PC-9 (cell line): ENCODE measurements at regions not wholly inside any gene's neighbourhood (a gene's known extent, or its start where the extent isn't known, plus 50 kb on each side); places are given as distances from the start of the nearest gene placed in this dataset.

Source experiments
- BruUV-seq: library from RNA; stranded (reverse); fragments of 400-500 nt; replicated peaks from 2 replicates; lab custom pipeline; 2021; lab: Mats Ljungman, UMichigan
- CTCF ChIA-PET: fragments of 300-600 bp; sonication (Branson Sonifier 250); formaldehyde crosslinking; loops from one replicate; lab custom pipeline; 2022; ENCODE audit warnings: antibody characterized with exemption; lab: Charles Lee
- POLR2A ChIA-PET: fragments of 300-600 bp; sonication (Branson Sonifier 250); formaldehyde crosslinking; loops from one replicate; lab custom pipeline; 2022; ENCODE audit warnings: antibody characterized with exemption; ENCODE audit not compliant: unreplicated experiment; lab: Charles Lee
- DNase-seq, 2 experiments: peaks; one replicate each; pipeline versions ENCODE4 v3.0.0 to v3.0.0-alpha.2; 2015 to 2022; ENCODE audit warnings: mixed read lengths in 1 of 2
- H2AFZ ChIP-seq: fragments of 200-600 bp; sonication (generic); 2 replicates; pipeline ENCODE4 v1.8.1; 2017; ENCODE audit warnings: antibody characterized with exemption
- H3F3A ChIP-seq: fragments of 200-600 bp; sonication (generic); 2 replicates; pipeline ENCODE4 v1.8.1; 2017; ENCODE audit warnings: antibody characterized with exemption, mild to moderate bottlenecking, low read depth; ENCODE audit not compliant: insufficient read depth
- H3K27ac ChIP-seq: fragments of 200-600 bp; sonication (generic); 2 replicates; pipeline ENCODE4 v1.6.1; 2016; ENCODE audit warnings: mixed run types
- H3K27me3 ChIP-seq: fragments of 200-600 bp; sonication (generic); 2 replicates; pipeline ENCODE4 v1.6.1; 2016; ENCODE audit warnings: low read depth, mixed run types; ENCODE audit not compliant: insufficient read depth
- H3K36me3 ChIP-seq: fragments of 200-600 bp; sonication (generic); 2 replicates; pipeline ENCODE4 v1.6.1; 2016; ENCODE audit warnings: low read depth, mixed run types
- H3K4me1 ChIP-seq: fragments of 200-600 bp; sonication (generic); replicated peaks from 2 replicates; pipeline ENCODE4 v1.6.1; 2016; ENCODE audit warnings: mixed run types; ENCODE audit not compliant: insufficient read depth
- H3K4me2 ChIP-seq: fragments of 200-600 bp; sonication (generic); 2 replicates; pipeline ENCODE4 v1.6.1; 2017; ENCODE audit warnings: mixed run types
- H3K4me3 ChIP-seq: fragments of 200-600 bp; sonication (generic); 2 replicates; pipeline ENCODE4 v1.6.1; 2016; ENCODE audit warnings: mixed run types
- H3K79me2 ChIP-seq: fragments of 200-600 bp; sonication (generic); 2 replicates; pipeline ENCODE4 v1.6.1; 2017; ENCODE audit warnings: low read depth, mixed run types
- H3K9me2 ChIP-seq: fragments of 200-600 bp; sonication (generic); 2 replicates; pipeline ENCODE4 v1.8.1; 2017; ENCODE audit warnings: mild to moderate bottlenecking; ENCODE audit not compliant: insufficient read depth
- H3K9me3 ChIP-seq: fragments of 200-600 bp; sonication (generic); 2 replicates; pipeline ENCODE4 v1.8.1; 2016; ENCODE audit warnings: low read depth; ENCODE audit not compliant: insufficient read depth
- H4K20me1 ChIP-seq: fragments of 200-600 bp; sonication (generic); 2 replicates; pipeline ENCODE4 v1.8.1; 2017; ENCODE audit not compliant: insufficient read depth
- EZH2 ChIP-seq: fragments of 200-600 bp; sonication (generic); IDR thresholded peaks from 2 replicates; pipeline ENCODE4 v1.8.0; 2017; ENCODE audit warnings: antibody characterized with exemption, low read depth
- intact Hi-C: fragments of 100-400 bp; cut with micrococcal nuclease; formaldehyde crosslinking; loops from one replicate; pipeline ENCODE4 v1.10.0; 2022; ENCODE audit not compliant: unreplicated experiment
- TF ChIP-seq, protein P1 (sequence below): fragments of 200-600 bp; sonication (generic); conservative IDR thresholded peaks from 2 replicates; pipeline ENCODE4 v1.6.1; 2017; ENCODE audit warnings: mixed run types, antibody characterized with exemption, mild to moderate bottlenecking, moderate library complexity

DNA sequence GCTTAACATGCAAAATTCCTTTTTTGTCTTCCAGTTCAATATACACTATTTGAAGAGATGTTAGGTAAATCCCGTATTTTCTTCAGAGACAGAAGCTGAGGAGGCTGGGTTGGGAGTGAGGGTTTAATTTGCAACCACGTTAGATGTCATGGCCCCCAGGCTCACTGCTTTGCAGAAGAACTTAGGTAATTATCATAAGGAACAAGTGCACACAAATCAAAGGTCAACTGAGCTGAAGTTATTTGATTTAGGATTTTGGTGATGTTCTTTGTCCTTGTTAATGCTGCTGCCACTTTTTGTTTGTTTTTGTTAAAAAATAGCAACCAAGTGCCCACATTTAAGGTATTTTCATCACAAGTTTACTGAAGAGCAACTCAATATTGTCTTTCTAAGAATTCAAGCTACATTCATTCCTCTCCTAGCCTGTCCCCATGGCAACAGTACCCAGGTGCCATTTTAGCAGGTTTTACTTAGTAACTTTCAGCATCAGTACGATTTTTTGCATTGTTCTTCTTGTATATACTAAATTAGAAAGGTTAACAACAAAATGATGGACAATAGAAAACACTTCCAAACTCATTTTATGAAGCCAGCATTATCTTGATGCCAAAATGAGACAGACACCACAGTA is 62.9 kb upstream of the NDUFV2 start:
- Histone ChIP-seq H2AFZ (no peak overlapping the region), H3K4me3 (no peak overlapping the region), H3K27me3 (no peaks in the 10 kb centered on the region), H3K9me3 (no peaks in the 10 kb centered on the region), H3K4me2 (no peak overlapping the region; the same call in 1 of the 2 replicates), H3K27ac (peak overlapping the region; percentile 82), H3F3A (peaks cover 20% of the 10 kb centered on the region; the same call in 1 of the 2 replicates), H3K4me1 (peaks cover 36% of the 10 kb centered on the region), H3K36me3 (no peaks in the 10 kb centered on the region), H4K20me1 (no peaks in the 10 kb centered on the region), H3K9me2 (no peaks in the 10 kb centered on the region), H3K79me2 (no peaks in the 10 kb centered on the region)
- TF ChIP-seq, protein P1, sequence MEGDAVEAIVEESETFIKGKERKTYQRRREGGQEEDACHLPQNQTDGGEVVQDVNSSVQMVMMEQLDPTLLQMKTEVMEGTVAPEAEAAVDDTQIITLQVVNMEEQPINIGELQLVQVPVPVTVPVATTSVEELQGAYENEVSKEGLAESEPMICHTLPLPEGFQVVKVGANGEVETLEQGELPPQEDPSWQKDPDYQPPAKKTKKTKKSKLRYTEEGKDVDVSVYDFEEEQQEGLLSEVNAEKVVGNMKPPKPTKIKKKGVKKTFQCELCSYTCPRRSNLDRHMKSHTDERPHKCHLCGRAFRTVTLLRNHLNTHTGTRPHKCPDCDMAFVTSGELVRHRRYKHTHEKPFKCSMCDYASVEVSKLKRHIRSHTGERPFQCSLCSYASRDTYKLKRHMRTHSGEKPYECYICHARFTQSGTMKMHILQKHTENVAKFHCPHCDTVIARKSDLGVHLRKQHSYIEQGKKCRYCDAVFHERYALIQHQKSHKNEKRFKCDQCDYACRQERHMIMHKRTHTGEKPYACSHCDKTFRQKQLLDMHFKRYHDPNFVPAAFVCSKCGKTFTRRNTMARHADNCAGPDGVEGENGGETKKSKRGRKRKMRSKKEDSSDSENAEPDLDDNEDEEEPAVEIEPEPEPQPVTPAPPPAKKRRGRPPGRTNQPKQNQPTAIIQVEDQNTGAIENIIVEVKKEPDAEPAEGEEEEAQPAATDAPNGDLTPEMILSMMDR, result no peak
- no peak for TF ChIP-seq EZH2
- ChIA-PET POLR2A (interaction anchor here (0.6 kb wide), 1 partner anchor 16 kb away, joined by 5 read pairs; no protein-coding TSS in a partner anchor), CTCF (no interaction called here)
- BruUV-seq, result no TSS peak
- intact Hi-C loops, result no loop called here
- DNase-seq, result no peak

DNA sequence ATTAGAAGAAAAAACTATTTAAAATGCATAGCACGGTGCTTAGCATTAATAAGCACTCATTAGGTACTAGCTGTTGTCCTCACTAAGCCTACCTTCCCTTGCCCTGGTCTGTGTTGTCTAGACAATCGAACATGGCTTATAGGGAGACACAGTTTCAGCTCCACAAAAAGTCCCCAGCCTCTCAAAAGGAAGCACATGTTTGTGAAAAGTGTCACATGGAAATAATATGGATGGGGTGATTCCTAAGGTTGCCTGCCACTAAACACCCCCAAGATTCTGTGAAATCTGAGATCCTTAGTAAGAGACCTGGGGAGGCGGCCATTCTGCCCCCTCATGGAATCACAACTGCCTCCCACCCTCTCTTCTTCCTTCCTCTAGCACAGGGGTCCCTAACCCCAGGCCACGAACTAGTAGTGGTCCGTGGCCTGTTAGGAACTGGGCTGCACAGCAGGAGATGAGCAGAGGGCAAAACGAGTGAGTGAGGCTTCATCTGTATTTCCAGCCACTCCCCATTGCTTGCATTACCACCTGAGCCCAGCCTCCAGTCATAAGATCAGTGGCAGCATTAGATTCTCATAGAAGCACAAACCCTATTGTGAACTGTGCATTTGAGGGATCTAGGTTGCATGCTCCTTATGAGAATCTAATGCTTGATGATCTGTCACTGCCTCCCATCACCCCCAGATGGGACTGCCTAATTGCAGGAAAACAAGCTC is 59.6 kb upstream of the NDUFV2 start:
- peaks cover 15% of the 10 kb centered on the region; the same call in 1 of the 2 replicates for H3F3A ChIP-seq
- CTCF ChIA-PET, result no interaction called here
- POLR2A ChIA-PET, result no interaction called here

DNA sequence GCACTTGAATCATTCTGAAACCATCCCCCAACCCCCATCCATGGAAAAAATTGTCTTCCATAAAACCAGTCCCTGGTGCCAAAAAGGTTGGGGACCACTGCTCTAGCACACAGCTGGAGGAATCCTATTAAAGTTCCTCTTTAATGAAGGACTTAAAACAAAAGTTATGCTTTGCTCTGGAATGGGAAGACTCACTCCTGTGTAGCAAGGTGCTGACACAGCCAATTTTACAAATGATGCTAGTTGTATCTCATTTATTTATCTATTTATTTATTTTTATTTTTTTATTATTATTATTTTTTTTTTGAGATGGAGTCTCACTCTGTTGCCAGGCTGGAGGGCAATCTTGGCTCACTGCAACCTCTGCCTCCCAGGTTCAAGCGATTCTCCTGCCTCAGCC is 58.9 kb upstream of the NDUFV2 start:
- no peaks in the 10 kb centered on the region for H4K20me1 ChIP-seq
- ChIA-PET CTCF (no interaction called here), POLR2A (no interaction called here)
- no peak overlapping the region for H2AFZ ChIP-seq
- no peaks in the 10 kb centered on the region for H3K27me3 ChIP-seq
- H3K4me2 ChIP-seq, result no peak overlapping the region
- no TSS peak for BruUV-seq
- H3K27ac ChIP-seq, result no peak overlapping the region
- no peaks in the 10 kb centered on the region for H3K79me2 ChIP-seq
- H3K4me3 ChIP-seq, result no peak overlapping the region
- intact Hi-C loops, result no loop called here
- no peaks in the 10 kb centered on the region for H3K36me3 ChIP-seq
- H3F3A ChIP-seq, result peaks cover 8% of the 10 kb centered on the region; the same call in 1 of the 2 replicates
- H3K9me3 ChIP-seq, result no peaks in the 10 kb centered on the region; the same call in 1 of the 2 replicates
- peaks cover 14% of the 10 kb centered on the region for H3K4me1 ChIP-seq
- no peak for TF ChIP-seq EZH2
- TF ChIP-seq, protein P1, result no peak
- H3K9me2 ChIP-seq, result no peaks in the 10 kb centered on the region
- DNase-seq, result no peak

More for the DNA sequence above, 59.6 kb upstream of the NDUFV2 start:
- TF ChIP-seq, protein P1, result no peak
- TF ChIP-seq EZH2, result no peak
- intact Hi-C loops, result no loop called here
- Histone ChIP-seq H3K27me3 (no peaks in the 10 kb centered on the region), H3K9me3 (no peaks in the 10 kb centered on the region), H3K79me2 (no peaks in the 10 kb centered on the region), H3K9me2 (no peaks in the 10 kb centered on the region), H3K4me3 (no peak overlapping the region), H4K20me1 (no peaks in the 10 kb centered on the region), H3K36me3 (no peaks in the 10 kb centered on the region), H3K4me1 (peaks cover 20% of the 10 kb centered on the region), H3K4me2 (no peak overlapping the region), H2AFZ (no peak overlapping the region), H3K27ac (no peak overlapping the region)
- DNase-seq, result no peak
- no TSS peak for BruUV-seq
